HG03095 (cell line): ENCODE measurements at regions not wholly inside any gene's neighbourhood (a gene's known extent, or its start where the extent isn't known, plus 50 kb on each side); places are given as distances from the start of the nearest gene placed in this dataset.

ENCODE experiments used
- ATAC-seq: cut with Tn5 transposase; IDR thresholded peaks from one replicate; pipeline ENCODE4 v1.9.1; 2021; ENCODE audit warnings: moderate library complexity; ENCODE audit not compliant: unreplicated experiment

DNA sequence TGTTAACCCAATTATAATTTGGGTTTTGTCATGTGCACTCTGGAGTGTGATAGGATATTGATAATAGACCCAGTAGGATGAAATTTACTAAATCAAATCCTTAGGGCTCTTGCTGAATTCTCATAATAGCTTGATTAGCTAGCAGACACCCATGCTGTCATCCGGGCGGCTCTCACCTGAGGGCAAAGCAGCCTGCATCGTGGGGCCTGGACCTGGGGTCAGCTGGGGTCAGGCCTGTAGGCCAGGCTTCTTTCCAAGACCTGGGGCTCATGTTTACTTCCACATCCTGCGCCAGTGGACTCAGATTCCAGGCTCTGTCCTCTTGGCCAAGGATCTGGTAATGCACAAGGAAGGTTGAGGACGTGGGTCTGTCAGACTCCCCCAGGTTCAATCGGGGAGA is 486.3 kb downstream of the NPHP4 start:
- no peak for ATAC-seq

DNA sequence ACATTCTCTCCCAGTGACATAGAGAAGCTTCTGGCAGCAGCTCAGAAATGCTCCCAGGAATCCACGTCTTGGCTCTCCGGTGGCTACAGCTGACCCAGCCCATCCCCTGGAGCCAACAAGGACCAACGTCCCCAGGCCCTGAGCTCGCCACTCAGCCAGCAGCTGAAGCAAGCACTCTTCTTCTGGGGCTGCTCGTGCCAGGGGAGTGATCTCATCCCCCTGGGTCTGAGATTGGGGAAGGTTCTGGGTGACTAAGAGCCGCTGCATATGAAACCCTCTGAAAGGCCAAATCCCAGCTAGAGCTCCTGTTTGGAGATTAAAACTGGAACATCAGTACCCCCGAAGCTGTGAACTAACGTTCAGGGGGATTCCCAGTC is 487.9 kb downstream of the NPHP4 start:
- no peak for ATAC-seq

DNA sequence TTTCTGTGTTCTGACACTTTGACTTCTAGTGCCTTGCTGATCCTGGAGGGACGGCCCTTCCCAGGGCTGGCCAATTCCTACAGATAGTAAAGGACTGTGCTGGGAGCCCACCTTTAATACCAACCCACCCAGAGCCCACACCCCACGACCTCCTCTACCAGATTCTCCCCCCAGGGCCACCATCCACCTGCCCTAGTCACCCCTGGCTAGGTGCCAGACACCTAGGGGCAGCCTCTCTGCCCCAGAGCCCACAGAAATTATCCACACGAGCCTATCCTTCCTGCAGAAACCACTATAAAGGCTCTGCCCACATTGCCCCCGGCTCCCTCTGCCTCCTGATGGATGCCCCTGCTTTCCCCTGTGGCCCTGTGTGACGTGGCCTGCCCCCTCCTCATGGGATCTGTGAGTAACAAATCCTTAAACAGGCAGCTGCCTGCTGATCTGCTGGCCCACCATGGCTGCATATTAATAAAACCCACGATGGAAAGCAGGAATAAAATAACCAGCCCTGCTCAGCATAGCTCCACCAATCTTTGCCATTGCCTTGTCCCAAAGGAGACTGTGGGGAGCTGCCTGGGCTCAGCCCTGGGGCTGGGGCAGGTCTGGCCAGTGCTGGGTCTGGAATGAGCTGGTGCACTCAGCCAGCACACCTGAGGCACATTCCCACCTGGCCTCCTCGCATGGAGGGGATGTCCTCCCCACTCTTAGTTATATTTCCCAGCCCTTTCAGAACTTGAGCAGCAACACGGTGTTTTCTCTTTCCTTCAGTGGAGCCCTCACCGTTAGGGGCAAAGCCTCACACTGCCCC is 488.5 kb downstream of the NPHP4 start:
- ATAC-seq: no peak

- no peak for ATAC-seq
These were observed 489.7 kb downstream of the NPHP4 start for GRCh38 chr1:5502311-5503194.

GRCh38 chr1:5501206-5501930 is 490.9 kb downstream of the NPHP4 start:
- no peak for ATAC-seq

- ATAC-seq: no peak
These were observed 491.7 kb downstream of the NPHP4 start for GRCh38 chr1:5500541-5500940.

DNA sequence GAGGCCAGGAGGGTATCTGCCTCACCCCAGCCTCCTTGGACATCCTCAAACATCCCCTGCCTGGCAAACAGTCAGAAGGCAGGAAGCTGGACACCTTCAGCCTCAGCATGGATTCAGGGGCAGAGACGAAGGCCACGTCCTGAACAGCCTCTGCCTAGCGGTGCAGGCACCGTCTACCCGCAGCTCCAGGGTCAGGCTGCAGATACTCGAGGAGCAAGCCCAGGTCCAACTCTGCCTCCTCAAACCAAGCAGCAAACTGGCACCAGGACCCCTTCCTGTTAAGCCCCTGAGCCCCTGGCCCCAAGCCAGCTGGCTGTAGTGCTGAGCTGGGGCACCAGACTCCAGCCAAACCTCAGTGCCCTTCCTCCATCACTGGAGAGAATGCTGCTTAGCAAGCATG is 494.7 kb downstream of the NPHP4 start:
- no peak for ATAC-seq

DNA sequence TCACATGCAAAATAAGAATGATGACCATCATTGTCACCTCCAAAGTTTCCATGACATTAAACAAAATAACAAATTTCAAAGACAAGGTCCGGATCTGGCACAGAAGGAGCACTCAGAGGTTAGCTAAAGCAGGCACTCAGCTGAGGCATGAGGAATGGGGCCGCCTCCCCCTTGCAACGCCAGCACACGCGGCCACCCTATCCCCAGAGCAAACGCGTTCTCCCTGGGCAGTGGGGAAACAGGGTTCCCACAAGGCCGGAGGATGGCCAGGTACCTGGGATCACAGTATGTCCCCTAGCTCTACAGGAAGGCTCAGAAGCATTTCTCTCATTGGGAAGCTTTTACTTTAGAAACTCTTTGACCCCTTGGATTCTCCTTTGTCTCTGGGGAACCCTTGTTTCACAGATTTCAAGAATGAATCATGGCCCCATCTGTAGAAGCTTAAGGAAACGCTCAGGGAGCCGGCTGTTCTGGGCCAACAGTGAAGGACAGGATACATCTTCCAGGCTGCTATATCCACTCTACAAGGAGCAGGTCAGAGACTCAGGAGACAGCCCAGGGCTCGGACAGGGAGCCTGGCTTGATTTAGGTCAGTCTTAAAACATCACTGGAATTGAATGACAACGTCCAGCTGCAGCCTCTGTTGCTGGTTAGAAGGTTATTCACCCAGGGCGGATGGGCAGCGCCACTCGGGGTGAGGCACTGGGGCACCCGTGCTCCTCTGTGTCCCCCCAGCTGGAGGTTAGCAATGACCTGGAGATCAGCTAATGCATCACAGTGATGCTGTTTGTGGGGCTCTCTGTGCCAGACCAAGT is 496.4 kb downstream of the NPHP4 start:
- no peak for ATAC-seq

DNA sequence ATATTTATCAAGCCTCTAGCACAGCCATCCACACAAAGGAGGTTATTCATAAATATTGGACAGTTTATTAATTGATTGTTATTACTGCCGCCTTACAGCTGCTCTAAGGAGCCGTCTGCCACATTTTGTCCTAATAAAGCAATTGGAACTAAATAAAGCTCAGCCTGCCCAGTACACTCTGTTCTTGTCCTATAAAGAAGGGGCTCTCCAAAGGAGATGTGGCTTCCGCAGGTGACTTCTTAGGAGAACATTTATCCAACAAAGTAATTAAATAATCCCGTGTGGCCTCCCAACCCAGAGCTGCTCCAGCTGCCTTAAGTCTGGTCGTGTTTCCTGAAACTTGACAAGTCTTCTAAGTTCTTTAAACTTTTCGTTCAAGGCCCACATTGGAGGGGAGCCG is 497.7 kb downstream of the NPHP4 start:
- no peak for ATAC-seq

DNA sequence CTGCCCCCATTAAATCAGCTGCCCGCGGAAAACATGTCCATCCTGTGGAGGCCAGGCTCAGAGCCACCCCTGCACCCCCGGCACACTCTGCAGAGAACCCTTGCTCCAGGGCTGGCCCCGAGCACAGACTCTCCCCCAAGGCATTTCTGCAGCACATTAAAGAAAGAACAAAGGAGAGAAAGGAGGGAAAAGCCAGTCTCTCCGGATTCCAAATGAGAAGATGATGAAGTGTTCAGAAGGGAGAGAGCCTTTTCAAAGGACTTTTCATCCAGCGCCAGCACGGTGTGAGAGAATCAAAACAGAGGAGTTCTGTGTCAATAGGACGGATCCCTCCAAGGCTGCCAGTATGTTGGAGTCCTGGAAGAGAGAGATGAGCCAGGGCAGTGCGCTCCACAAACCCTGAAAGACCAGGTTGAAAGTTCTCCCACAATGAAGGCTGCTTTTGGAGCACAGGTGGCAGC is 498.3 kb downstream of the NPHP4 start:
- no peak for ATAC-seq

- no peak for ATAC-seq
These were observed 498.9 kb downstream of the NPHP4 start for GRCh38 chr1:5493275-5493674.

DNA sequence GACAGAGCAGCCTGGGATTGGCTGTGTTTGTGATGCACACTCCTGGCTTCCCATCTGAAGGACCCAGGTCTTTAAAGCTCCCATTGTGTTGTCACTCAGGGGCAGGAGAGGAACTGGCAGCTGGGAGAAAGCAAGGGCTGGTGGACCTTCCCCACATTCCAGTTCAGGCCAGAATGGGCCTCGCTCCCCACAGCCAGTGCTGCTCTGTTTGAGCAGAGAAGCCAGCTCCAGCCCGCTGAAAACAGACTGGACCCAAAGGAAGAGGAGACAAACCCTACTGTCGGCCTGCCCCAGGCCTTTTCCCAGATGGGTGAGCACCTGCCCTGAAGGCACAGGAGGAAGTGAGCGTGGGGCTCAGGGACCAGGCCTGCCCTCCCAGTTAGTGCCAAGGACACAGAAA is 499.4 kb downstream of the NPHP4 start:
- no peak for ATAC-seq

DNA sequence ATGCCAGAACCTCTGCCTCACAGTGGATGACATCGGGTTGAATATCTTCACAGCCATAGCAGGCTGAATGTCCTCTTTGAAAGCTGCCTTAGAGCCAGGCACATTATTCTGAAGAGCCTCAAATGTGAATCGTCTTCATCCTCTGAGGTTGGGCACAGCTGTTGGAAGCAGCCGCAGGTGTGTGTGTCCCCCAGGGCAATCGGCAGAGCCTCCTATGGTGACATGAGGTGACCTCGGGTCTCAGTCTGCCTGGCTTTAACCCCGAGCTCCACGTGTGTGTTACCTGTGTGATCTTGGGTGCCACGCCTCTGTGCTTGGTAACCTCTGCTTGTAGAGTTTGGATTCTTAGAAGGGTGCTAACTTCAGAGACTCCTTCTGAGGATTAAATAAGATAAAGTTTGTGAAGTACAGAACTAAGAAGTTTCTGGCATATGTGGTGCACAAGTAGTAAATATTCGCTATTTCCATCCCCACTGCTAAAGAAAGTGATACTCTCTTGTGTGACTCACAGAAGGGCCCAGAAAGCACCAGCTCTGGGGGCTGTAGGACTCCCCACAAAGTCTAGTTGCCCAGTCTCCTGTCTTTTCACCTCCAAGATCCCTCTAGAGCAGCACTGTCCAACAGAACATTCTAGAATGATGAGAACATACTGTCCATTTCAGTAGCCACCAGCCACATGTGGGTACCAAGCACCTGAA is 500.9 kb downstream of the NPHP4 start:
- ATAC-seq: no peak

DNA sequence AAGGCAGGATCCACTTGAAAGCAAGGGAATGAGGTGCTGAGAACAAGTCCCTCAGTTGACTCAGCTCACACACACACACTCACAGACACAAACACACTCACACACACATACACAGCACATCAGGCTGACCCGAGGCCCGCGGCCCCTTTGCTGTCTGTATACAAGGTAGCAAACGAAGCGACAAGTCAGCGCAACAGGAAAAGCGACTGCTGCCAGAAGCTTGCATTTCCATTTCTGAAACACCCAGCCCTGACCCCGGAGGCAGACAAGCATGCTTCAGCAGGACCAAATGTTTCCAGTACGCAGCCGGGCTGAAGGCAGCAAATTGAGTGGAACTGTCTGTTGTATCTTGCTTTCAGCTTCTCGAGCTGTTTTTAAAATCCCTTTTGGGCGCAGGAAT is 501.6 kb downstream of the NPHP4 start:
- ATAC-seq: no peak

DNA sequence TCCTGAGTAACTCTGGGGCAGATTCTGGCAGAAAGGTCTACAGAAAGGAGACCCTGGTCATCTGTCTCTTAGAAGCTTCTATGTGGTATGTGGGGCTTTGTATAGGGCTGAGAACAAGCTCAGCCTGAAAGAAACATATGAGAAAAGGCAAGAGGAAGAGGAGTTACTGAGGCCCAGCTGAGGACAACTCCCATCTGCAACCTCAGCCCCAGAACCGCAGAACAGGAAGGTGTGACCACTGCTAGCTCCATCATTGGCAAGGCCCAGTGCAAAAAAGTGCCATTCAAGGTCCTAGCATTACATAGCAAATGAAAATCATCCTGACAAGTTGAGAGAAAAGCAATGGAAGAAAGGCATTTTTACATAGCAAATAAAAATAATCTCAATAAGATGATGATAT is 503.8 kb downstream of the NPHP4 start:
- no peak for ATAC-seq

GRCh38 chr1:5485968-5486696 is 506.1 kb downstream of the NPHP4 start:
- ATAC-seq: no peak

DNA sequence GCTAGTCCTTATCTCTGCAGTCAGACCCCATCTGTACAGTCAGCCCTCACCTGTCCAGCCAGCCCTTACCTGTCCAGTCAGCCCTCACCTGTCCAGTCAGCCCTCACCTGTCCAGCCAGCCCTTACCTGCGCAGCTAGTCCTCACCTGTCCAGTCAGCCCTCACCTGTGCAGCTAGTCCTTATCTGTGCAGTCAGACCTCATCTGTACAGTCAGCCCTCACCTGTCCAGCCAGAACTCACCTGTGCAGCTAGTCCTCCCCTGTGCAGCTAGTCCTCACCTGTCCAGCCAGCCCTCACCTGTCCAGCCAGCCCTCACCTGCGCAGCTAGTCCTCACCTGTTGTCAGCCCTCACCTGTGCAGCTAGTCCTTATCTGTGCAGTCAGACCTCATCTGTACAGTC is 506.8 kb downstream of the NPHP4 start:
- ATAC-seq: no peak

GRCh38 chr1:5484451-5485165 is 507.6 kb downstream of the NPHP4 start:
- ATAC-seq: no peak

DNA sequence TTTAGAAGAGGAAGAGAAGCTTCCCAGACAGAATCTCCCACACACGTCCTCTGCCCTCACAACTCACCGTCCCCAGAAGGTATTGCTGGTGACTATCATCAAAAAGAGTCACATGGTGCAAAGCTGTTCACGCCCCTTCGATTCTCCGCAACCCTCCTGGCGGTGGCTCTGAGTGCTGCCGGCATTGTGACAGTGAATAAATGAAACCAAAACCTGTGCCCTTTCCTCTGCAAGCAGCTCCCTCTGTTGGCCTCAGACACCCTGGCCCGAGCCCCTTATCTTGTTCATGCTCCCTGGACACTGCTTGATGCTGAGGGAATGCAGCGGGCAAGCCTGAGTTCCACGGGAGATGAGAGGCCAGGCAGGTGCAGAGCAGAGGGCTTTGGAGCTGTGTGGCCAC is 510.3 kb downstream of the NPHP4 start:
- ATAC-seq: no peak
